GM18907 (cell line): ENCODE measurements at regions not wholly inside any gene's neighbourhood (a gene's known extent, or its start where the extent isn't known, plus 50 kb on each side); places are given as distances from the start of the nearest gene placed in this dataset.

Source experiments
- ATAC-seq: cut with Tn5 transposase; IDR thresholded peaks from one replicate; pipeline ENCODE4 v1.9.1; 2021; ENCODE audit warnings: mild to moderate bottlenecking, moderate library complexity; ENCODE audit not compliant: unreplicated experiment

GRCh38 chr4:163858515-163858914 lies 364.0 kb downstream of the TMA16 start:
- ATAC-seq: no peak

GRCh38 chr4:163863082-163863481 lies 368.6 kb downstream of the TMA16 start:
- ATAC-seq: no peak

GRCh38 chr4:163865010-163865409 lies 370.5 kb downstream of the TMA16 start:
- no peak for ATAC-seq

GRCh38 chr4:163866728-163867315 lies 372.3 kb downstream of the TMA16 start:
- ATAC-seq: peak; percentile 75

- ATAC-seq: no peak
Measured at GRCh38 chr4:163868445-163868844, 374.0 kb downstream of the TMA16 start.

- ATAC-seq: no peak
Measured at GRCh38 chr4:163871078-163871477, 376.6 kb downstream of the TMA16 start.

- no peak for ATAC-seq
Measured at GRCh38 chr4:163875327-163875726, 380.8 kb downstream of the TMA16 start.

GRCh38 chr4:163878336-163879121 lies 384.0 kb downstream of the TMA16 start:
- ATAC-seq: no peak

- no peak for ATAC-seq
Measured at GRCh38 chr4:163892417-163892816, 397.9 kb downstream of the TMA16 start.

GRCh38 chr4:163895378-163896005 lies 401.0 kb downstream of the TMA16 start:
- ATAC-seq: no peak

GRCh38 chr4:163901319-163901718 lies 406.8 kb downstream of the TMA16 start:
- ATAC-seq: no peak

GRCh38 chr4:163902417-163902816 lies 407.9 kb downstream of the TMA16 start:
- ATAC-seq: no peak

GRCh38 chr4:163911891-163912290 lies 417.4 kb downstream of the TMA16 start:
- ATAC-seq: no peak

GRCh38 chr4:163913571-163913970 lies 419.1 kb downstream of the TMA16 start:
- ATAC-seq: no peak

- ATAC-seq: no peak
Measured at GRCh38 chr4:163915896-163916295, 421.4 kb downstream of the TMA16 start.

GRCh38 chr4:163920426-163920825 lies 425.9 kb downstream of the TMA16 start:
- no peak for ATAC-seq

GRCh38 chr4:163922302-163922701 lies 427.8 kb downstream of the TMA16 start:
- no peak for ATAC-seq

GRCh38 chr4:163923092-163923491 lies 428.6 kb downstream of the TMA16 start:
- ATAC-seq: no peak

GRCh38 chr4:163930086-163930485 lies 435.6 kb downstream of the TMA16 start:
- no peak for ATAC-seq

GRCh38 chr4:163932504-163932903 lies 438.0 kb downstream of the TMA16 start:
- ATAC-seq: no peak

- ATAC-seq: no peak
Measured at GRCh38 chr4:163939597-163939996, 445.1 kb downstream of the TMA16 start.
